Endothelial cell of umbilical vein (primary cell): ENCODE measurements at regions not wholly inside any gene's neighbourhood (a gene's known extent, or its start where the extent isn't known, plus 50 kb on each side); places are given as distances from the start of the nearest gene placed in this dataset.

Experiments used
- BruUV-seq: library from RNA; stranded (reverse); fragments of 400-500 nt; replicated peaks from 2 replicates; lab custom pipeline; 2021; lab: Mats Ljungman, UMichigan
- CTCF ChIA-PET: fragments of 300-600, 350-600 bp; sonication (Branson Sonifier 250); formaldehyde crosslinking; loops from one replicate; lab custom pipeline; 2021; ENCODE audit warnings: antibody characterized with exemption, inconsistent platforms; lab: Charles Lee
- POLR2A ChIA-PET: fragments of 300-600, 350-600 bp; sonication (Branson Sonifier 250); formaldehyde crosslinking; loops from one replicate; lab custom pipeline; 2021; ENCODE audit warnings: antibody characterized with exemption, inconsistent platforms; lab: Charles Lee
- DNase-seq: peaks from one replicate; pipeline ENCODE4 v3.0.0-alpha.2; 2011; ENCODE audit warnings: low read depth, low spot score
- FAIRE-seq: peaks from 2 replicates; lab custom pipeline; 2011; peaks lifted over from hg19 to GRCh38; lab: Jason Lieb, UNC
- H2AFZ ChIP-seq: 2 replicates; pipeline ENCODE4 v1.6.0; 2012; ENCODE audit warnings: low read depth, low read length, control low read depth, inconsistent platforms
- H3K27ac ChIP-seq: 2 replicates; pipeline ENCODE4 v1.5.1; 2011; ENCODE audit warnings: low read depth, mild to moderate bottlenecking, control low read depth, low read length, moderate library complexity; ENCODE audit not compliant: insufficient read depth
- H3K27me3 ChIP-seq, 2 experiments: 2 replicates each; pipeline versions ENCODE4 v1.6.0 to v1.6.1; 2011; ENCODE audit warnings: low read length in 2 of 2, mixed read lengths in 1 of 2; ENCODE audit not compliant: control insufficient read depth in 2 of 2, insufficient read depth in 2 of 2
- H3K36me3 ChIP-seq, 2 experiments: 2 replicates in 1 of 2; 3 replicates in 1 of 2; pipeline ENCODE4 v1.5.1; 2011; ENCODE audit warnings: low read length in 2 of 2, mild to moderate bottlenecking in 1 of 2, moderate library complexity in 1 of 2; ENCODE audit not compliant: control insufficient read depth in 2 of 2, insufficient read depth in 2 of 2; ENCODE audit errors: extremely low read depth in 1 of 2
- H3K4me1 ChIP-seq: 3 replicates; pipeline ENCODE4 v1.5.1; 2011; ENCODE audit warnings: mild to moderate bottlenecking, low read length; ENCODE audit not compliant: control insufficient read depth, insufficient read depth; ENCODE audit errors: extremely low read depth
- H3K4me2 ChIP-seq: 2 replicates; pipeline ENCODE4 v1.6.1; 2011; ENCODE audit warnings: low read length, control low read depth, mixed read lengths; ENCODE audit not compliant: insufficient read depth
- H3K4me3 ChIP-seq, 3 experiments: fragments of 200-600 bp in 1 of 3; sonication (generic), shearing (Covaris generic) in 1 of 3; replicated peaks in 1 of 3; 2 replicates each; pipeline ENCODE4 v1.5.1; 2011 to 2016; ENCODE audit warnings: control low read depth in 3 of 3, low read length in 3 of 3, mild to moderate bottlenecking in 2 of 3, inconsistent platforms in 1 of 3, low read depth in 1 of 3, moderate library complexity in 1 of 3; ENCODE audit not compliant: insufficient read depth in 1 of 3
- H3K79me2 ChIP-seq: 2 replicates; pipeline ENCODE4 v1.6.0; 2012; ENCODE audit warnings: low read length, inconsistent platforms; ENCODE audit not compliant: control insufficient read depth, insufficient read depth
- H3K9ac ChIP-seq: replicated peaks from 2 replicates; pipeline ENCODE3; 2011; ENCODE audit warnings: low read length, control low read depth; ENCODE audit not compliant: insufficient read depth; ENCODE audit errors: extremely low read depth
- H3K9me1 ChIP-seq: replicated peaks from 3 replicates; pipeline ENCODE4 v1.6.0; 2011; ENCODE audit warnings: mild to moderate bottlenecking, low read length; ENCODE audit not compliant: control insufficient read depth, insufficient read depth; ENCODE audit errors: extremely low read depth
- H3K9me3 ChIP-seq: replicated peaks from 2 replicates; pipeline ENCODE4 v1.5.1; 2012; ENCODE audit warnings: low read length, inconsistent platforms; ENCODE audit not compliant: control insufficient read depth, insufficient read depth
- H4K20me1 ChIP-seq: replicated peaks from 2 replicates; pipeline ENCODE3; 2011; ENCODE audit warnings: mild to moderate bottlenecking, low read length; ENCODE audit not compliant: control insufficient read depth, insufficient read depth; ENCODE audit errors: extremely low read depth
- CTCF ChIP-seq, 2 donors: IDR thresholded peaks; 1 replicate in 1 of 2; 2 replicates in 1 of 2; pipeline ENCODE4 v1.5.1; 2011; ENCODE audit warnings: low read length in 2 of 2, mild to moderate bottlenecking in 2 of 2, moderate library complexity in 2 of 2, control low read depth in 1 of 2, inconsistent platforms in 1 of 2, low read depth in 1 of 2; ENCODE audit not compliant: insufficient read depth in 1 of 2; ENCODE audit errors: extremely low read depth in 1 of 2
- EZH2 ChIP-seq: IDR thresholded peaks from 2 replicates; pipeline ENCODE4 v1.6.1; 2012; ENCODE audit warnings: borderline replicate concordance, low read depth, mild to moderate bottlenecking, moderate library complexity, low read length, inconsistent platforms; ENCODE audit not compliant: severe bottlenecking
- FOS ChIP-seq: IDR thresholded peaks from 2 replicates; pipeline ENCODE4 v1.6.1; 2011; ENCODE audit warnings: mild to moderate bottlenecking, low read length, moderate library complexity, borderline replicate concordance; ENCODE audit not compliant: insufficient read depth
- GATA2 ChIP-seq: IDR thresholded peaks from 2 replicates; pipeline ENCODE4 v1.7.0; 2011; ENCODE audit warnings: low read depth, mild to moderate bottlenecking, moderate library complexity, mixed read lengths, low read length; ENCODE audit not compliant: insufficient read length, insufficient read depth
- JUN ChIP-seq: IDR thresholded peaks from 2 replicates; pipeline ENCODE4 v1.6.1; 2011; ENCODE audit warnings: borderline replicate concordance, low read depth; ENCODE audit not compliant: insufficient read length, insufficient read depth
- MYC ChIP-seq: IDR thresholded peaks from one replicate; pipeline ENCODE4 v1.6.1; 2011; ENCODE audit warnings: mild to moderate bottlenecking, low read depth, low read length
- POLR2A ChIP-seq: IDR thresholded peaks from 2 replicates; pipeline ENCODE4 v1.6.1; 2012; ENCODE audit warnings: low read depth, mild to moderate bottlenecking, control low read depth, low read length
- POLR2AphosphoS5 ChIP-seq: IDR thresholded peaks from 2 replicates; pipeline ENCODE4 v1.6.1; 2012; ENCODE audit warnings: low read depth, mild to moderate bottlenecking, control low read depth, low read length, moderate library complexity; ENCODE audit not compliant: insufficient read depth
- dilution Hi-C: fragments of 300-500 bp; cut with MboI; formaldehyde crosslinking; loops from one replicate; pipeline ENCODE4 v1.15.0; 2019; ENCODE audit warnings: low sequenced_read_pairs; ENCODE audit not compliant: extremely low pct_ligation_motif_present
- intact Hi-C: fragments of 100-400 bp; cut with micrococcal nuclease; formaldehyde crosslinking; loops from one replicate; pipeline ENCODE4 v1.10.0; 2022
- TF ChIP-seq, protein P1 (sequence below): IDR thresholded peaks from 2 replicates; pipeline ENCODE4 v1.6.1; 2011; ENCODE audit not compliant: insufficient read depth, insufficient read length

- BruUV-seq = no TSS peak
- no peak overlapping the region for H3K4me3 ChIP-seq
- H3K9me3 ChIP-seq = no peaks in the 10 kb centered on the region
- FAIRE-seq (no peak), DNase-seq (no peak)
- no peaks in the 10 kb centered on the region for H3K9me1 ChIP-seq
- H3K9ac ChIP-seq = no peak overlapping the region
- no peak for TF ChIP-seq EZH2
- no peak for TF ChIP-seq CTCF (IDR thresholded peaks at IDR 0.05; ENCODE audit: extremely low read depth in 1 of 2, insufficient read depth in 1 of 2, low read depth in 1 of 2, low read length in 2 of 2)
- TF ChIP-seq JUN = no peak
- dilution Hi-C loops (no loop called here), intact Hi-C loops (no loop called here)
- ChIA-PET CTCF (interaction anchor here (1.4 kb wide), 1 partner anchor 32 kb away, joined by 3 read pairs; no protein-coding TSS in a partner anchor), POLR2A (no interaction called here)
- H3K4me2 ChIP-seq = no peak overlapping the region
- no peaks in the 10 kb centered on the region for H3K4me1 ChIP-seq
- no peaks in the 10 kb centered on the region for H3K79me2 ChIP-seq
- no peaks in the 10 kb centered on the region for H3K36me3 ChIP-seq
- H4K20me1 ChIP-seq = no peaks in the 10 kb centered on the region
- no peaks in the 10 kb centered on the region for H3K27me3 ChIP-seq
- no peak overlapping the region for H3K27ac ChIP-seq
- no peak overlapping the region for H2AFZ ChIP-seq
Measured at GRCh38 chr5:32521481-32521880, 63.9 kb upstream of the SUB1 start.

DNA sequence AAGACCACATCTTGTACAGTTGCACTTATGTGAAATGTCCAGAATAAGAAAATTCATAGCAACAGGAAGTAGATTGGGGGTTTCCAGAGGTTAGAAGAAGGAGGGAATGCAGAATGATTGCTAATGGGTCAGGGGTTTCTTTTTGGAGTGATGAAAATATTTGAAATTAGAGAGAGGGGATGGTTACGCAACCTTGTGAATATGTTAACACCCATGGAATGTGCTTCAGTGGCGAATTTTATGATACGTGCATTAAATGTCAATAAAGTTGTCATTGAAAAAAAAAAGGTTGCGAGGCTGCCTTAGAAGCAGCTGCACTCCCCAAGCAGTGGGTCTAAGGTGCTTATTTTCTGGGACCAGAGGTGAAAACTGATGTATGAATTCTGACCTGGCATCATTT, 64.4 kb upstream of the SUB1 start:
- no peaks in the 10 kb centered on the region for H3K79me2 ChIP-seq
- no peak overlapping the region for H2AFZ ChIP-seq
- TF ChIP-seq POLR2AphosphoS5 (no peak), JUN (no peak), CTCF (IDR thresholded peaks at IDR 0.05; ENCODE audit: extremely low read depth in 1 of 2, insufficient read depth in 1 of 2, low read depth in 1 of 2, low read length in 2 of 2) (no peak), GATA2 (no peak), MYC (no peak), EZH2 (no peak), POLR2A (no peak), FOS (no peak)
- TF ChIP-seq, protein P1, sequence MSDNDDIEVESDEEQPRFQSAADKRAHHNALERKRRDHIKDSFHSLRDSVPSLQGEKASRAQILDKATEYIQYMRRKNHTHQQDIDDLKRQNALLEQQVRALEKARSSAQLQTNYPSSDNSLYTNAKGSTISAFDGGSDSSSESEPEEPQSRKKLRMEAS = no peak
- DNase-seq = no peak
- no peak for FAIRE-seq
- no peak overlapping the region for H3K27ac ChIP-seq
- no peaks in the 10 kb centered on the region for H3K9me1 ChIP-seq
- no TSS peak for BruUV-seq
- intact Hi-C loops (no loop called here), dilution Hi-C loops (no loop called here)
- ChIA-PET CTCF (interaction anchor here (1.4 kb wide), 1 partner anchor 32 kb away, joined by 3 read pairs; no protein-coding TSS in a partner anchor), POLR2A (no interaction called here)
- no peaks in the 10 kb centered on the region for H4K20me1 ChIP-seq
- no peak overlapping the region for H3K4me2 ChIP-seq
- H3K27me3 ChIP-seq = no peaks in the 10 kb centered on the region
- no peaks in the 10 kb centered on the region for H3K9me3 ChIP-seq
- H3K4me3 ChIP-seq = no peak overlapping the region
- H3K9ac ChIP-seq = no peak overlapping the region
- no peaks in the 10 kb centered on the region for H3K4me1 ChIP-seq
- H3K36me3 ChIP-seq = no peaks in the 10 kb centered on the region
